Loucy (cell line): ENCODE measurements at regions not wholly inside any gene's neighbourhood (a gene's known extent, or its start where the extent isn't known, plus 50 kb on each side); places are given as distances from the start of the nearest gene placed in this dataset.

ENCODE experiments used
- H2AFZ ChIP-seq: fragments of 200-600 bp; sonication (generic); 2 replicates; pipeline ENCODE4 v1.6.0; 2016; ENCODE audit warnings: antibody characterized with exemption, mild to moderate bottlenecking, low read length, moderate library complexity
- H3F3A ChIP-seq: fragments of 200-600 bp; 2 replicates; pipeline ENCODE4 v1.6.0; 2016; ENCODE audit warnings: antibody characterized with exemption, low read depth, mild to moderate bottlenecking
- H3K27me3 ChIP-seq: fragments of 200-600 bp; sonication (generic); 2 replicates; pipeline ENCODE4 v1.6.1; 2014; ENCODE audit warnings: low read length, mild to moderate bottlenecking; ENCODE audit not compliant: insufficient read depth, poor library complexity, severe bottlenecking
- H3K36me3 ChIP-seq: fragments of 200-600 bp; sonication (generic); 2 replicates; pipeline ENCODE4 v1.6.1; 2016; ENCODE audit warnings: low read length; ENCODE audit not compliant: insufficient read depth
- H3K4me1 ChIP-seq: fragments of 200-600 bp; sonication (generic); 2 replicates; pipeline ENCODE4 v1.5.1; 2014; ENCODE audit warnings: low read length, mild to moderate bottlenecking; ENCODE audit not compliant: insufficient read depth, poor library complexity, severe bottlenecking
- H3K4me2 ChIP-seq: fragments of 200-600 bp; sonication (generic); 2 replicates; pipeline ENCODE4 v1.6.0; 2014; ENCODE audit warnings: antibody characterized with exemption, low read length, low read depth, mild to moderate bottlenecking; ENCODE audit not compliant: poor library complexity, severe bottlenecking
- H3K4me3 ChIP-seq: fragments of 200-600 bp; sonication (generic); 2 replicates; pipeline ENCODE4 v1.5.1; 2014; ENCODE audit warnings: low read length, mild to moderate bottlenecking, mixed read lengths; ENCODE audit not compliant: poor library complexity, severe bottlenecking
- H3K79me2 ChIP-seq: fragments of 200-600 bp; sonication (generic); 2 replicates; pipeline ENCODE4 v1.6.1; 2014; ENCODE audit warnings: low read length; ENCODE audit not compliant: insufficient read depth
- H3K9ac ChIP-seq: fragments of 200-600 bp; sonication (generic); 2 replicates; pipeline ENCODE4 v1.6.0; 2014; ENCODE audit warnings: mild to moderate bottlenecking, low read depth, low read length, moderate library complexity; ENCODE audit not compliant: poor library complexity, severe bottlenecking
- H3K9me2 ChIP-seq: fragments of 200-600 bp; sonication (generic); replicated peaks from 2 replicates; pipeline ENCODE4 v1.6.1; 2016; ENCODE audit warnings: low read depth, low read length, mixed read lengths
- H3K9me3 ChIP-seq: fragments of 200-600 bp; sonication (generic); 2 replicates; pipeline ENCODE4 v1.6.1; 2014; ENCODE audit warnings: mild to moderate bottlenecking, antibody characterized with exemption, low read length, low read depth; ENCODE audit not compliant: insufficient read depth
- H4K20me1 ChIP-seq: fragments of 200-600 bp; sonication (generic); 2 replicates; pipeline ENCODE4 v1.6.0; 2014; ENCODE audit warnings: antibody characterized with exemption, low read length, mild to moderate bottlenecking; ENCODE audit not compliant: insufficient read depth, poor library complexity, severe bottlenecking
- EZH2phosphoT487 ChIP-seq: fragments of 200-600 bp; IDR thresholded peaks from 2 replicates; pipeline ENCODE4 v1.6.1; 2018; ENCODE audit warnings: antibody characterized with exemption, mild to moderate bottlenecking, moderate library complexity, borderline replicate concordance
- TF ChIP-seq, protein P1 (sequence below): fragments of 200-600 bp; sonication (generic); conservative IDR thresholded peaks from 2 replicates; pipeline ENCODE4 v1.5.1; 2014; ENCODE audit warnings: mild to moderate bottlenecking, antibody characterized with exemption, low read length

DNA sequence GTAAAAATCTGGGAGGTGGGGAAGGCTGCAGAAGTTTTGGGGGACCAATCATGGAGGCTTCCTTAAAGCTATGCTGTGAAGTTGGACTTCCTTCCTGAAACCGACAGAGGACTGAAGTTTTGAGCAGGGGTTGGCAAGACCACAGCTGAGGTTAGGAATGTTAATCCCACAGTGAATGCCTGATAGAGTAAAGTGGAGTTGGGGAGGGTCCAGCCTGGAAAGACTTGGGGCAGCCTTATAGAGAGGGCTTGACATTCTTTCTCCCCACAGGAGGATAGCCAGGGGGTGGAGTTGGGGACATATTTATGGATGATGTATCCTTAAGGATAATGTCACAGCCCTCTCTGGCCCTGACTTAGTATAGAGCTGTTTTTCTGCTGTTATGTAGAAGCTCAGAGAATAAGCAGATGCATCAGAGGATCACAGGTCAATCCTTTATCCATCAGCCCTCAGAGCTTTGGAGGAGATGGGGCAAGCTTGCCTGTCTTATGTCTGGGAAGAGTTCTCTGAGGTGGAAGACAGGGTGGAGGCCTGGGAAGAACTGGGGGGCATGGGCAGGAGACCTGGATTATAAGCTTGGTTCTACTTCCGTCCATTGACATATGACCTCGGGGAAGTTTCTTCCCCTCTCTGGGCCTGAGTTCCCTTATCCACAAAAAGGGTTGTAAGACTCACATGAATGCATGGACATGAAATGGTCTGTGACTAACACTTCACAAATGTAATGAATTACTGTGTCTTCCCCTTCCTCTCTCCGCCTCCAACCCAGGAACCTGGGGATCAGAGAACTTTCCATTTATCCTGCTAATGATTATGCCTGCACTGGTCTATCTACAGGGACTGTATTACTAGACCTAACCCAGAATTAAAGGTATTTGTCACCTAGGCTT, 317.8 kb downstream of the MIAT start:
- H3K9me2 ChIP-seq = no peaks in the 10 kb centered on the region
- H3K27me3 ChIP-seq = no peaks in the 10 kb centered on the region
- no peaks in the 10 kb centered on the region for H3F3A ChIP-seq
- H2AFZ ChIP-seq = no peak overlapping the region
- H4K20me1 ChIP-seq = no peaks in the 10 kb centered on the region
- H3K9ac ChIP-seq = no peak overlapping the region
- no peaks in the 10 kb centered on the region for H3K4me1 ChIP-seq
- no peak for TF ChIP-seq EZH2phosphoT487
- TF ChIP-seq, protein P1, sequence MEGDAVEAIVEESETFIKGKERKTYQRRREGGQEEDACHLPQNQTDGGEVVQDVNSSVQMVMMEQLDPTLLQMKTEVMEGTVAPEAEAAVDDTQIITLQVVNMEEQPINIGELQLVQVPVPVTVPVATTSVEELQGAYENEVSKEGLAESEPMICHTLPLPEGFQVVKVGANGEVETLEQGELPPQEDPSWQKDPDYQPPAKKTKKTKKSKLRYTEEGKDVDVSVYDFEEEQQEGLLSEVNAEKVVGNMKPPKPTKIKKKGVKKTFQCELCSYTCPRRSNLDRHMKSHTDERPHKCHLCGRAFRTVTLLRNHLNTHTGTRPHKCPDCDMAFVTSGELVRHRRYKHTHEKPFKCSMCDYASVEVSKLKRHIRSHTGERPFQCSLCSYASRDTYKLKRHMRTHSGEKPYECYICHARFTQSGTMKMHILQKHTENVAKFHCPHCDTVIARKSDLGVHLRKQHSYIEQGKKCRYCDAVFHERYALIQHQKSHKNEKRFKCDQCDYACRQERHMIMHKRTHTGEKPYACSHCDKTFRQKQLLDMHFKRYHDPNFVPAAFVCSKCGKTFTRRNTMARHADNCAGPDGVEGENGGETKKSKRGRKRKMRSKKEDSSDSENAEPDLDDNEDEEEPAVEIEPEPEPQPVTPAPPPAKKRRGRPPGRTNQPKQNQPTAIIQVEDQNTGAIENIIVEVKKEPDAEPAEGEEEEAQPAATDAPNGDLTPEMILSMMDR = no peak
- no peaks in the 10 kb centered on the region for H3K36me3 ChIP-seq
- no peaks in the 10 kb centered on the region for H3K9me3 ChIP-seq
- no peaks in the 10 kb centered on the region for H3K79me2 ChIP-seq
- H3K4me3 ChIP-seq = no peak overlapping the region
- H3K4me2 ChIP-seq = no peak overlapping the region

DNA sequence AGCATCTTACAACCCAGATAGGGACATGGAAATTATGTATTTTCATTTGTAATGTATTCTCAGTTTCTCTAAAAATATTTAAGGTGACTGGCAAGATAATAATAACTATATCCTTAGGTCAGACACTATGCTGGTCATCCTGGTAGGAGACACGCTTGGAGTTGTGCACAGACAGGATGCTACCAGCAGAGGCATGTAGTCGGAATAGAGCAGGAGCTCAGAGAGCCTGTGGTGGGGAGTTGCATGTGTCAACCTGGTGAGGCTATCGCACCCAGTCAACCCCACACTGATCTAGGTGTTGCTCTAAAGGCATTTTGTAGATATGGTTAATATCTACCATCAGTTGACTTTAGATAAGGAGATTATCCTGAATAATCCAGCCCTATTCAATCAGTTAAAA, 318.5 kb downstream of the MIAT start:
- H4K20me1 ChIP-seq = no peaks in the 10 kb centered on the region
- H3K27me3 ChIP-seq = no peaks in the 10 kb centered on the region
- H3K79me2 ChIP-seq = no peaks in the 10 kb centered on the region
- no peaks in the 10 kb centered on the region for H3K9me2 ChIP-seq
- H2AFZ ChIP-seq = no peak overlapping the region
- TF ChIP-seq, protein P1 = no peak
- no peak for TF ChIP-seq EZH2phosphoT487
- no peaks in the 10 kb centered on the region for H3K9me3 ChIP-seq
- no peaks in the 10 kb centered on the region for H3K4me1 ChIP-seq
- H3K4me2 ChIP-seq = no peak overlapping the region
- no peak overlapping the region for H3K4me3 ChIP-seq
- no peaks in the 10 kb centered on the region for H3K36me3 ChIP-seq
- H3K9ac ChIP-seq = no peak overlapping the region
- H3F3A ChIP-seq = no peaks in the 10 kb centered on the region

DNA sequence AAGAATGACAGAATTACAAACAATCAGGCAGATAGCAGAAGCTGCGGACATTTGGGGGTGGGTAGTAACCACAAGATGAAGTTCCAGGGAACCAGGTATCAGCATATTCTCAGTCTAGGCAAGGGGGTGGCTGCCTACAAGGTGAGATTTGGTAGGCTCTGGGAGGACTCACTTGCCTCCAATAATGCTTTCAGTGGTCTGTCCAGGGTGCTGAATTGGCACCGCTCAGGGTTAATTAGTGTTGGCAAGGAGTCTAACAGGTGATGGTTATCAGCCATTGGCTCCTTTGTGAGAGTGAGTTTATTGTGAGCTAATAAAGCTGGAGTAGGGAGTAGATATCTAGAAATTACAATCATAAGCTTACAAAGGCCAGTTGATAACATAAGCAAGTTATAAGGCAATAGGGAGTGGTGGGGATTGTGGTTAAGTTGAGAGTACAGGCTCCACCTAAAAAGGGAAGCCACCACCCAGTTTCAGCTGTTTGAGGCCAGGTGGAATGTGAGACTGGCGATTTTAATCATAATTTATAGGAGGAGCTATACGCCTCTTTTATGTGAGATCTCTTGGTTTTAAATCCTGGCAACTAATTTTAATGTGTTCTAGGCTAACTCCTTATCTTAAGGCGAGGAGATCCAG, 320.5 kb downstream of the MIAT start:
- H3K9me3 ChIP-seq = no peaks in the 10 kb centered on the region
- H3F3A ChIP-seq = no peaks in the 10 kb centered on the region
- no peaks in the 10 kb centered on the region for H3K36me3 ChIP-seq
- no peaks in the 10 kb centered on the region for H3K79me2 ChIP-seq
- no peaks in the 10 kb centered on the region for H4K20me1 ChIP-seq
- no peaks in the 10 kb centered on the region for H3K9me2 ChIP-seq
- H3K9ac ChIP-seq = no peak overlapping the region
- H3K4me2 ChIP-seq = no peak overlapping the region
- TF ChIP-seq, protein P1 = no peak
- no peak for TF ChIP-seq EZH2phosphoT487
- no peak overlapping the region for H3K4me3 ChIP-seq
- no peaks in the 10 kb centered on the region for H3K4me1 ChIP-seq
- H2AFZ ChIP-seq = no peak overlapping the region
- no peaks in the 10 kb centered on the region for H3K27me3 ChIP-seq
